ENCODE measurements at regions not wholly inside any gene's neighbourhood (a gene's known extent, or its start where the extent isn't known, plus 50 kb on each side); places are given as distances from the start of the nearest gene placed in this dataset.

DNA sequence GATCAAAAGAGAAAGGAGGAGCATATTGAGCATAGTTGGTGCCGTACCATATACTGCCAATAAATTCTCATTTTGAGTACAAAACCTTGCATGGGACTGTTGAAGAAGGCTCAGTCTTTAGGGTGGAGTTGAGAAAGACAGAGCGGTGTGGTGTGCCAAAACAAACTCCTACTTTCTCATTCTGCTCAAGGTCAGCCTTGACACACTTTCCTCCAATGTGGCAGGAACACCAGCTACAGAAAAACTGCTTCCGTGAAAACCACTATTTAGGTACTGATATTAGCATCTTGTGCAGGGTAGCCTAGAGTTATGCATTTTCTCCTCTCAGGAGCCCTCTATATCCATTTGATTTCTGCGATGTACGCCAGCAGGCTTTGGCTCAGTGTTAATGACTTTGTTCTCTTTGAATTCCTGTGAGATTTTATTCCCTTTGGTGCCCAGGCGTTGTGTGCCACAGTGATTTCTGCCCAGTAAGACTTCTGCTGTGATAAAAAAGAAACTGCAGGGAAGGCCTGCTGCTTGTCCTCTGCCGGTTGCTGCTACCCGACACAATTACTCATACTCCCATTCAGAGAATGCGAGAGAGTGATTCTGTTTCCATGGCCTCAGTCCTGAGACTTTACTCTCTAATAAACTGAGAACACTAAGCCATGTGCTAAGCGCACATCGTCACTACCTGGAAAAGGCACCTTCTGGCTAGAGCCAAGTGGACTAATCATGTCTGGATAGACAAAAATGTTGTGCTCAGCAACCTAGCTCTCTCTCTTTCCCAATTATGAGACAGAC is 88.3 kb upstream of the MDM1 start:
- H3K36me3 ChIP-seq (ENCODE audit: control insufficient read depth, insufficient read depth, low read length), result no peaks in the 10 kb centered on the region
- no peak overlapping the region for H3K4me3 ChIP-seq (ENCODE audit: insufficient read depth, low read depth, low read length, poor library complexity, severe bottlenecking)
- no peak for DNase-seq
- no peaks in the 10 kb centered on the region for H3K27me3 ChIP-seq (replicated peaks; ENCODE audit: control insufficient read depth, insufficient read depth, low read length, poor library complexity, severe bottlenecking)
- no peaks in the 10 kb centered on the region for H3K9me3 ChIP-seq (ENCODE audit: control insufficient read depth, low read length)
- peaks cover 4% of the 10 kb centered on the region for H3K4me1 ChIP-seq (ENCODE audit: control insufficient read depth, insufficient read depth, low read length, poor library complexity, severe bottlenecking)
- H3K27ac ChIP-seq (ENCODE audit: insufficient read depth, low read length, poor library complexity, severe bottlenecking), result no peak overlapping the region

DNA sequence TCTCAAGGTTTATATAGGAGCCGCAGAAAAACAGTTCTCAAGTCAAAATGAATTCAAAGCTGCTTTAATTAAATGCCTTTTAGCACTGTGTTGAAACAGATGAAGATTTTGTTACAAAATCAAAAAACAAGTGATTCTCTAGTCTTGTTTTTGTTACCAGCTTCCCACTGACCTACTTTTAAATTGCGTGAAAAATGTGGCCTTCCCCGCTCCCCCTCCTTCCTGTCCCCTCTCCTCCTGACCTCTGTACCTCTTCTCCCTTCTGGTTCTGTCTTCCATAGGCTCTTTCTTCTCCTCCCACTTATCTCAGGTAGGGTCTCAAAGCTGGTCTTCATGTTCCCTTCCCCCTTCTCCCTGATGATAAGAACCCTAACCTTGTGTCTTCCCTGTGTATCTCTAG is 90.0 kb upstream of the MDM1 start:
- H3K4me1 ChIP-seq (ENCODE audit: control insufficient read depth, insufficient read depth, low read length, poor library complexity, severe bottlenecking), result peaks cover 4% of the 10 kb centered on the region
- H3K27ac ChIP-seq (ENCODE audit: insufficient read depth, low read length, poor library complexity, severe bottlenecking), result no peak overlapping the region

DNA sequence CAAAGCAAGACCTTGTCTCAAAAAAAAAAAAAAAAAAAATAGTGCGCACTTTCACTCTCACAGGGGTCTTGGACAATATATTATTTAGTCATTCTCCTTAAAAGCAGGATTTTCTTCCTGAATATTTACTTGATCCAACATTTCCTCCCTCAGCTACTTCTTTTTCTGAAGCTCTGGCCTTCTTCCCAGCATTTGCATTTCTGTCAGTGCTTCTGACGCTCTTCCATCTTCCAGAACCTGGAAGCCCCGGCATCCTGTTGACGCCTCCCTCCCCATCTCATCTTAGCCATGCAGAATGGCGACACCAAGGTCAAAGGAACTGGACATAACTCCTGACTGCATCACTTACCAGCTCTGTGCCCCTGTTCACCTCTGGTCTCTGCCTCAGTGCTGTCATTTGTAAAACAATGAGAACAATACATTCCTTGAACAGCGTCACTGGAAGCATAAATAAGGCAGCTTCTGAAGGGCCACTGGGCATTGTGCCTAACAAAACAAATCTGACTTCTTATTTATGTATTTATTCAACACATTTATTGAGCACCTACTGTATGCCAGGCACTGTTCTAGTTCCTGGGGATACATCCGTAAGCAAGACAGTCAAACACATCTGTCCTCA is 90.9 kb upstream of the MDM1 start:
- no peak overlapping the region for H3K4me3 ChIP-seq (ENCODE audit: insufficient read depth, low read depth, low read length, poor library complexity, severe bottlenecking)
- H3K27me3 ChIP-seq (replicated peaks; ENCODE audit: control insufficient read depth, insufficient read depth, low read length, poor library complexity, severe bottlenecking), result no peaks in the 10 kb centered on the region
- H3K9me3 ChIP-seq (ENCODE audit: control insufficient read depth, low read length), result no peaks in the 10 kb centered on the region
- no peak for DNase-seq
- H3K4me1 ChIP-seq (ENCODE audit: control insufficient read depth, insufficient read depth, low read length, poor library complexity, severe bottlenecking), result peaks cover 4% of the 10 kb centered on the region
- no peaks in the 10 kb centered on the region for H3K36me3 ChIP-seq (ENCODE audit: control insufficient read depth, insufficient read depth, low read length)
- no peak overlapping the region for H3K27ac ChIP-seq (ENCODE audit: insufficient read depth, low read length, poor library complexity, severe bottlenecking)

More for the DNA sequence above, 90.0 kb upstream of the MDM1 start:
- Histone ChIP-seq H3K4me3 (ENCODE audit: insufficient read depth, low read depth, low read length, poor library complexity, severe bottlenecking) (no peak overlapping the region), H3K27me3 (replicated peaks; ENCODE audit: control insufficient read depth, insufficient read depth, low read length, poor library complexity, severe bottlenecking) (no peaks in the 10 kb centered on the region), H3K36me3 (ENCODE audit: control insufficient read depth, insufficient read depth, low read length) (no peaks in the 10 kb centered on the region), H3K9me3 (ENCODE audit: control insufficient read depth, low read length) (no peaks in the 10 kb centered on the region)
- no peak for DNase-seq

DNA sequence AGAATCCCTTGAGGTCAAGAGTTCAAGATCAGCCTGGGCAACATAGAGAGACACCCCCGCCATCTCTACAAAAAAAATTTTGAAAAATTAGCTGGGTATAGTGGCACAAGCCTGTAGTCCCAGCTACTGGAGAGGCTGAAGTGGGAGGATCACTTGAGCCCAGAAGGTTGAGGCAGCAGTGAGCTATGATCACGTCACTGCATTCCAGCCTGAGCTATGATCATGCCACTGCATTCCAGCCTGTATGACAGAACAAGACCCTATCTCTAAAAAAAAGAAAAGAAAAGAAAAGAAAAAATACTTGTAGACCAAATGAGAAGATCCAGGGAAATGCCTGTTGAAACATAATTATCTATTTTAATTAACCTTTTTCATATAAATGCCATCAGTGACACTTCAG is 93.8 kb upstream of the MDM1 start:
- Histone ChIP-seq H3K27me3 (replicated peaks; ENCODE audit: control insufficient read depth, insufficient read depth, low read length, poor library complexity, severe bottlenecking) (no peaks in the 10 kb centered on the region), H3K4me3 (ENCODE audit: insufficient read depth, low read depth, low read length, poor library complexity, severe bottlenecking) (no peak overlapping the region), H3K4me1 (ENCODE audit: control insufficient read depth, insufficient read depth, low read length, poor library complexity, severe bottlenecking) (no peaks in the 10 kb centered on the region), H3K36me3 (ENCODE audit: control insufficient read depth, insufficient read depth, low read length) (no peaks in the 10 kb centered on the region), H3K9me3 (ENCODE audit: control insufficient read depth, low read length) (no peaks in the 10 kb centered on the region), H3K27ac (ENCODE audit: insufficient read depth, low read length, poor library complexity, severe bottlenecking) (no peak overlapping the region)
- no peak for DNase-seq

DNA sequence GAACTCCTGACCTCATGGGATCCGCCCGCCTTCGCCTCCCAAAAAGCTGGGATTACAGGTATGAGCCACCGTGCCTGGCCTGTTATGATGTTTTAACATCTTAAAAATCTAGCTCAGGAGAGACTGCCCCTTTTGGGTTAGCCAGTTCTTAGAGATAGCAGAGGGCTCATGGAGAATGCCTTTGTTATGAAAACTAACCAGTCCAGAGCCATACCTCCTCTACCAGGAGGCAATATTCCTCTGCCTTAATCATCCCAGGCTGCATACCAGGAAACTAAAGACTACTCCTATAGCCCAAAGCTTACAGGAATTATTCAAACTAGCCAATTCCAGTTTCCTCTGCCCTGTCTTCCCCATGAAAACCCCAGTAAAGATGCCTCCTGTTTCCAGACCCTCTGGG is 96.0 kb upstream of the MDM1 start:
- H3K27ac ChIP-seq (ENCODE audit: insufficient read depth, low read length, poor library complexity, severe bottlenecking), result no peak overlapping the region
- H3K4me1 ChIP-seq (ENCODE audit: control insufficient read depth, insufficient read depth, low read length, poor library complexity, severe bottlenecking), result no peaks in the 10 kb centered on the region
- no peaks in the 10 kb centered on the region for H3K27me3 ChIP-seq (replicated peaks; ENCODE audit: control insufficient read depth, insufficient read depth, low read length, poor library complexity, severe bottlenecking)
- H3K4me3 ChIP-seq (ENCODE audit: insufficient read depth, low read depth, low read length, poor library complexity, severe bottlenecking), result no peak overlapping the region
- no peaks in the 10 kb centered on the region for H3K9me3 ChIP-seq (ENCODE audit: control insufficient read depth, low read length)
- DNase-seq, result no peak
- no peaks in the 10 kb centered on the region for H3K36me3 ChIP-seq (ENCODE audit: control insufficient read depth, insufficient read depth, low read length)

DNA sequence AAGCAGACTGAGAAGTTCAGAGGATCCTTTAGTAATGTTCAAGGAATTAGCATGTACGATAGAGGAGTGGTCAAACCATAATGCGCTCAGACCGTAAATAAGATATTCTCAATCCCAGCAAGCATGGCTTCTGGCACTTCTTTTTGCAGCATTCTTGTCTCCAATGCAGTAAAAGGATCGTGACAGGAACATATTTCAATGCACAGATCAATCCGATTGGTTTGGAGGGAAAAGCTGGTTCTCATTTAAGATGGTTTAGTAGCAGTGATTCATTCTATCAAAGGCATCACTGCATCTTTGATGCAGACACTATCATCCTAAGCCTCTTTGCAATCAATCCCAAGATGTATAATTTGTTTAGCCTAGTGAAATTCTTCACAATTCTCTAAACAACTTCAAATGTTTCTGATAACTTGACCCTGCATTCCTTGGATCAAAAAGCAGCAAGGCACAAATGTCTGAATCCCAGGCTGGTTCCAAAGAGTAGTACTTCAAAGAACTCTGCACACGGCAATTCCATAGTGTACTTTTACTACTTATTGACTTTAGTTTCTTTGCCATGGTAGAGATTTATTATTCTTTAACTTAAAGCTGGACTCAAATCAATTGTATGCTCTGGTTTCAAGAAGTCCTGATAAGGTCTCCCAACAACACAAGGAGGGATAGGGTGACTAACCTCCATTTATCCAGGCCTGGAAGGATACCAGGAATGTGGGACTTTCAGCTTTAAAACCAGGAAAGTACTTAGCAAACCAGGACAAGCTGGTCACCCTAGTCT is 96.8 kb upstream of the MDM1 start:
- Histone ChIP-seq H3K27ac (ENCODE audit: insufficient read depth, low read length, poor library complexity, severe bottlenecking) (no peak overlapping the region), H3K9me3 (ENCODE audit: control insufficient read depth, low read length) (no peaks in the 10 kb centered on the region), H3K4me1 (ENCODE audit: control insufficient read depth, insufficient read depth, low read length, poor library complexity, severe bottlenecking) (no peaks in the 10 kb centered on the region), H3K36me3 (ENCODE audit: control insufficient read depth, insufficient read depth, low read length) (no peaks in the 10 kb centered on the region), H3K4me3 (ENCODE audit: insufficient read depth, low read depth, low read length, poor library complexity, severe bottlenecking) (no peak overlapping the region), H3K27me3 (replicated peaks; ENCODE audit: control insufficient read depth, insufficient read depth, low read length, poor library complexity, severe bottlenecking) (no peaks in the 10 kb centered on the region)
- no peak for DNase-seq

DNA sequence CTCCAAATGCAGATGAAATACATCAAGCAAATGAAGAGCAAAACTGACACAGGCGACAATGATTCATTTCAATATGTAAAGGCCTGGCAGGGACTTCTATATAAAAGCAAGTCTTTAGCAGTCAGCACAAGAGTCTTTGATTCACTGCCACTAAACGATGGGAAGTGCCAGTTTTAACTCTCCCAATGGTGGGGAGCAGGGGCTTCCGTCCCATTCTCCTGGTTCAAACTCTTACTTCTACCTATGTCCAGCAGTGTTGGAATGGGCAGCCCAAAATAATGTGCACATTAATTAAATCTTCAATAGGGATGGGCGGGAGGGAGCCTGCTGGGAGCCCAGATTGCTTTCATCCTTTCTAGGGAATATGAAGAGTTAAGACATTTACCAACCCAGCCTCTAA is 97.5 kb upstream of the MDM1 start:
- no peak for DNase-seq
- H3K36me3 ChIP-seq (ENCODE audit: control insufficient read depth, insufficient read depth, low read length), result no peaks in the 10 kb centered on the region
- H3K27ac ChIP-seq (ENCODE audit: insufficient read depth, low read length, poor library complexity, severe bottlenecking), result no peak overlapping the region
- H3K4me1 ChIP-seq (ENCODE audit: control insufficient read depth, insufficient read depth, low read length, poor library complexity, severe bottlenecking), result no peaks in the 10 kb centered on the region
- H3K4me3 ChIP-seq (ENCODE audit: insufficient read depth, low read depth, low read length, poor library complexity, severe bottlenecking), result no peak overlapping the region
- no peaks in the 10 kb centered on the region for H3K27me3 ChIP-seq (replicated peaks; ENCODE audit: control insufficient read depth, insufficient read depth, low read length, poor library complexity, severe bottlenecking)
- no peaks in the 10 kb centered on the region for H3K9me3 ChIP-seq (ENCODE audit: control insufficient read depth, low read length)

DNA sequence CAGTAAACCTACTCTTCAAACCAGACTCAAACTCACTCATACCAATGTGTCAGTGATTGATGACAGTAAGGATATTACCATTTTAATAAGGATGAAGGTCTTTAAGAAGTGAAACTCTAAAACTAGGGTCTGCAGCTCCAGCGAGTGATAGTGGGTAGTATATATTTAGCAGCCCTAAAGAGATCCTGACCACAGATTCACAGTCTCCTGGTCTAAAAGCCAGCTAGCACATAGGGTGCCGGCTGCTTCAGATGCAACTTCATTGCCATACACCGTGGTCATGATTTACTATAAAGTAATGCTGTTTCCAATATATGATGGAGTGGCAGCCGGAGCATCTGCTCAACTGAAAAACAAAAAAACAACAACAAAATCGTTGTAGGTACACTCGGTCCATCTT is 99.6 kb upstream of the MDM1 start:
- H3K9me3 ChIP-seq (ENCODE audit: control insufficient read depth, low read length), result no peaks in the 10 kb centered on the region
- H3K36me3 ChIP-seq (ENCODE audit: control insufficient read depth, insufficient read depth, low read length), result no peaks in the 10 kb centered on the region
- DNase-seq, result no peak
- no peaks in the 10 kb centered on the region for H3K27me3 ChIP-seq (replicated peaks; ENCODE audit: control insufficient read depth, insufficient read depth, low read length, poor library complexity, severe bottlenecking)
- H3K4me1 ChIP-seq (ENCODE audit: control insufficient read depth, insufficient read depth, low read length, poor library complexity, severe bottlenecking), result no peaks in the 10 kb centered on the region
- H3K4me3 ChIP-seq (ENCODE audit: insufficient read depth, low read depth, low read length, poor library complexity, severe bottlenecking), result no peak overlapping the region
- no peak overlapping the region for H3K27ac ChIP-seq (ENCODE audit: insufficient read depth, low read length, poor library complexity, severe bottlenecking)

DNA sequence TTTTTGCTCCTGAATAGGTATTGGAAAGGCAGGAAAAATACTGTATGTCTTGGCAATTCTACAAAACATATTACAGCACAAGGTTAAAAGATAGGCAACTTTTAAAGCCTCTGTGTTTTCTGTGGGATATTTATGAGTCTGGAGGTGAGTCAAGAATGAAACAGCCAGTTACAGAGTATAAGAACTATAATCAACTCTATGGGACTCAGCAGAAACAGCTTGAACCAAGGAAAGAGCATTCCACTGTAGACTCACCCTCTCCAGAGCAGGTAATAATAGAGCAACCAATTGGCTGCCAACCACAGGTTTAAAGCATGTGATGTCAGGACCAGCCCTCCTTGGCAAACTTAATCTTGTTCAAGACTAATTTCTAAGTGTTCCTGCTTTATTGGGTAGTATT is 100.5 kb upstream of the MDM1 start:
- no peaks in the 10 kb centered on the region for H3K36me3 ChIP-seq (ENCODE audit: control insufficient read depth, insufficient read depth, low read length)
- no peak overlapping the region for H3K27ac ChIP-seq (ENCODE audit: insufficient read depth, low read length, poor library complexity, severe bottlenecking)
- H3K4me3 ChIP-seq (ENCODE audit: insufficient read depth, low read depth, low read length, poor library complexity, severe bottlenecking), result no peak overlapping the region
- no peaks in the 10 kb centered on the region for H3K27me3 ChIP-seq (replicated peaks; ENCODE audit: control insufficient read depth, insufficient read depth, low read length, poor library complexity, severe bottlenecking)
- H3K9me3 ChIP-seq (ENCODE audit: control insufficient read depth, low read length), result no peaks in the 10 kb centered on the region
- H3K4me1 ChIP-seq (ENCODE audit: control insufficient read depth, insufficient read depth, low read length, poor library complexity, severe bottlenecking), result no peaks in the 10 kb centered on the region
- no peak for DNase-seq
